Gastroesophageal sphincter (tissue), 4 donors: ENCODE measurements at regions not wholly inside any gene's neighbourhood (a gene's known extent, or its start where the extent isn't known, plus 50 kb on each side); places are given as distances from the start of the nearest gene placed in this dataset.
"Not testable (repeated sequence)": the region's sequence is repeated elsewhere in the genome, so short reads cannot be mapped to it uniquely, and the experiment has no call there.

Experiments
- ATAC-seq: fragments of 150-250 bp; one replicate; pipeline ENCODE4 v1.9.1; 2016; ENCODE audit warnings: mild to moderate bottlenecking, moderate library complexity
- H3K27ac ChIP-seq, 4 donors: fragments of 200-600 bp; sonication (generic) in 3 of 4; 1 replicate in 3 of 4; 2 replicates in 1 of 4; pipeline ENCODE4 v1.5.1; 2016 to 2019
- H3K27me3 ChIP-seq: fragments of 200-600 bp; sonication (generic); one replicate; pipeline ENCODE4 v1.5.1; 2019
- H3K36me3 ChIP-seq, 2 donors: fragments of 200-600 bp; sonication (generic); one replicate each; pipeline ENCODE4 v1.5.1; 2019; ENCODE audit warnings: control low read depth in 1 of 2
- H3K4me1 ChIP-seq, 3 donors: fragments of 200-600 bp; sonication (generic); 1 replicate in 2 of 3; 2 replicates in 1 of 3; pipeline ENCODE4 v1.5.1; 2016 to 2019; ENCODE audit warnings: control low read depth in 2 of 3
- H3K4me3 ChIP-seq, 2 donors: fragments of 200-600 bp; sonication (generic); one replicate each; pipeline ENCODE4 v1.5.1; 2019; ENCODE audit warnings: mild to moderate bottlenecking in 1 of 2, moderate library complexity in 1 of 2
- H3K9me3 ChIP-seq, 3 donors: fragments of 200-600 bp; sonication (generic); one replicate each; pipeline ENCODE4 v1.5.1; 2017 to 2019; ENCODE audit warnings: control low read depth in 2 of 3
- EP300 ChIP-seq: sonication (generic); formaldehyde crosslinking; IDR thresholded peaks from one replicate; pipeline ENCODE4 v1.6.1; 2017; ENCODE audit warnings: antibody characterized with exemption, mild to moderate bottlenecking
- POLR2A ChIP-seq, 2 donors: fragments of 450-650 bp; IDR thresholded peaks; one replicate each; pipeline ENCODE4 v1.6.1; 2017; ENCODE audit warnings: antibody characterized with exemption in 2 of 2, mild to moderate bottlenecking in 2 of 2, moderate library complexity in 1 of 2
- POLR2AphosphoS5 ChIP-seq: sonication (generic); formaldehyde crosslinking; IDR thresholded peaks from one replicate; pipeline ENCODE4 v1.6.1; 2017; ENCODE audit warnings: antibody characterized with exemption
- WGBS, 2 donors: methylation state at CpG; one replicate each; pipeline ENCODE4 v1.1.5; 2018; ENCODE audit warnings: low coverage in 1 of 2; 5-methylcytosine and 5-hydroxymethylcytosine counted together
- TF ChIP-seq, protein P1 (sequence below), 4 experiments: fragments of 200-600 bp in 2 of 4; fragments of 450-650 bp in 2 of 4; sonication (generic) in 1 of 4; IDR thresholded peaks; one replicate each; pipeline ENCODE4 v1.5.1; 2017 to 2019; ENCODE audit warnings: antibody characterized with exemption in 4 of 4, mild to moderate bottlenecking in 2 of 4, moderate library complexity in 2 of 4

DNA sequence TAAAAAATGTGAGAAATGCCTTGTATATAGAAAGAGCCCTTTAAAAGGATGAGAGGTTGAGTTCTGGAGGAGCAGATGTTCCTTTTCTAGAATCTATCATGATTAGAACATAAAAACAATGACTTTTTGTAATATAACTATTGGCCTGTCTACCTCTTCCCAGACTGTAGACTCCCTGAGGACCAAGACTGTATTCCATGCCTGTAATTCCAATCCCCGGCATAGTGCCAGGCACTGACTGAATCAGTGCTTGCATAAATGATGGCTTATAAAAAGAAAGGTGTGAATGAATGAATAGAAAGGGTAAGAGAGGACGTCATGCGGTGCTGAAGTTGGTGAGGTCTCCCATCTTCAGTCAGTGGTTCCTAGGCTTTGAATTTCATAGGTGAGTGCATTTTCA, 92.6 kb upstream of the GDNF start:
- no peak for ATAC-seq
- H3K4me1 ChIP-seq = no peaks in the 10 kb centered on the region
- no peak overlapping the region for H3K4me3 ChIP-seq
- H3K27me3 ChIP-seq = no peaks in the 10 kb centered on the region
- no peaks in the 10 kb centered on the region for H3K36me3 ChIP-seq
- H3K9me3 ChIP-seq = peaks cover 0 to 4% (median 0%) of the 10 kb centered on the region in 3 donors
- H3K27ac ChIP-seq = no peak overlapping the region
- 76 to 80% methylated on average over 3 of the region's 3 CpGs for WGBS, 2 donors
- TF ChIP-seq, protein P1, sequence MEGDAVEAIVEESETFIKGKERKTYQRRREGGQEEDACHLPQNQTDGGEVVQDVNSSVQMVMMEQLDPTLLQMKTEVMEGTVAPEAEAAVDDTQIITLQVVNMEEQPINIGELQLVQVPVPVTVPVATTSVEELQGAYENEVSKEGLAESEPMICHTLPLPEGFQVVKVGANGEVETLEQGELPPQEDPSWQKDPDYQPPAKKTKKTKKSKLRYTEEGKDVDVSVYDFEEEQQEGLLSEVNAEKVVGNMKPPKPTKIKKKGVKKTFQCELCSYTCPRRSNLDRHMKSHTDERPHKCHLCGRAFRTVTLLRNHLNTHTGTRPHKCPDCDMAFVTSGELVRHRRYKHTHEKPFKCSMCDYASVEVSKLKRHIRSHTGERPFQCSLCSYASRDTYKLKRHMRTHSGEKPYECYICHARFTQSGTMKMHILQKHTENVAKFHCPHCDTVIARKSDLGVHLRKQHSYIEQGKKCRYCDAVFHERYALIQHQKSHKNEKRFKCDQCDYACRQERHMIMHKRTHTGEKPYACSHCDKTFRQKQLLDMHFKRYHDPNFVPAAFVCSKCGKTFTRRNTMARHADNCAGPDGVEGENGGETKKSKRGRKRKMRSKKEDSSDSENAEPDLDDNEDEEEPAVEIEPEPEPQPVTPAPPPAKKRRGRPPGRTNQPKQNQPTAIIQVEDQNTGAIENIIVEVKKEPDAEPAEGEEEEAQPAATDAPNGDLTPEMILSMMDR (IDR thresholded peaks at IDR 0.05) = no peak
- TF ChIP-seq POLR2AphosphoS5 (no peak), POLR2A (IDR thresholded peaks at IDR 0.05) (no peak), EP300 (no peak)

GRCh38 chr5:37931541-37931940, 91.7 kb upstream of the GDNF start:
- Histone ChIP-seq H3K9me3 (no peaks in the 10 kb centered on the region), H3K27me3 (no peaks in the 10 kb centered on the region), H3K36me3 (no peaks in the 10 kb centered on the region), H3K4me1 (no peaks in the 10 kb centered on the region), H3K4me3 (no peak overlapping the region), H3K27ac (no peak overlapping the region)
- TF ChIP-seq EP300 (no peak), POLR2AphosphoS5 (no peak), POLR2A (IDR thresholded peaks at IDR 0.05) (no peak)
- TF ChIP-seq, protein P1 (IDR thresholded peaks at IDR 0.05) = no peak
- ATAC-seq = no peak
- 100% methylated on average over 1 of the region's 2 CpGs for WGBS, 2 donors

DNA sequence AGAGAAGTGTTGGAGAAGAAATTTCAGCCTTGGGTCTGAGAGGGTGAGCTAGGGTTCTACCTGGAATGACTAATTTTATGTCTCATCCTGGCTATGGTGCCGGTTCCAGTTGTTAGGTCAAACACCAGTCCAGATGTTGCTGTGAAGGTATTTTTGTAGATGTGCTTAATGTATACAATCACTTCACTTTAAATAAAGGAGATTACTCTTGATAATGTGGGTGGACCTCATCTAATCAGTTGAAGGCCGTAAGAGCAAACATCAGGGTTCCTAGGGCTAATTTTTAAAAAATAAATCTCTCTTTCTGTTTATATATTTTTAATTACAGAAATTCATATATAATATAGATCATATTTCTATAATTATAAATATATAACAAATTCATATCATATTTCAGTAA, 90.5 kb upstream of the GDNF start:
- 100% methylated on average over 2 of the region's 2 CpGs for WGBS, 2 donors
- H3K27ac ChIP-seq = no peak overlapping the region
- TF ChIP-seq POLR2A (IDR thresholded peaks at IDR 0.05) (no peak), POLR2AphosphoS5 (no peak), EP300 (no peak)
- TF ChIP-seq, protein P1 (IDR thresholded peaks at IDR 0.05) = no peak
- H3K27me3 ChIP-seq = no peaks in the 10 kb centered on the region
- H3K36me3 ChIP-seq = no peaks in the 10 kb centered on the region
- ATAC-seq = no peak
- H3K4me3 ChIP-seq = no peak overlapping the region
- H3K9me3 ChIP-seq = no peaks in the 10 kb centered on the region
- no peaks in the 10 kb centered on the region for H3K4me1 ChIP-seq

DNA sequence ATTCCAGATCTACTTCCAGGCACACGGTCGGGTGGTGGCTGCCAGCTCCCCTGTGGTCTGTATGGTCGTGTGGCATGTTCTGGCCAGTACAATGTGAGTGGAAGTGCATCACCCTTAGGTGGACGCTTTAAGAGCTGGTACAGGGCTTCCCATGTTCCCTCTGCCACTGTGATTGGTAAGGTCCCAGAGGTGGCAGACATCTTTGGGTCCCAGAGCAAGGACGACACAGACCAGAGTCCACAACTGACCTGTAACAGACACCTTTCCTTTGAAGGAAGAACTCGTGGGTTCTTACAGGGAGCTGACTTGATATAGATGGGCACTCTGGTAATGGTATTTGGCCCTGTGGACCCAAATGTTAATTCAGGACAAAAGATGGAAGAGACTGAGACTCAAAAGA, 90.0 kb upstream of the GDNF start:
- H3K36me3 ChIP-seq = no peaks in the 10 kb centered on the region
- no peak for ATAC-seq
- H3K9me3 ChIP-seq = no peaks in the 10 kb centered on the region
- 83% methylated on average over 1 to 3 of the region's 6 CpGs for WGBS, 2 donors
- TF ChIP-seq POLR2AphosphoS5 = no peak
- no peak for TF ChIP-seq POLR2A (IDR thresholded peaks at IDR 0.05)
- no peak for TF ChIP-seq EP300
- TF ChIP-seq, protein P1 (IDR thresholded peaks at IDR 0.05) = no peak
- no peak overlapping the region for H3K27ac ChIP-seq
- no peaks in the 10 kb centered on the region for H3K27me3 ChIP-seq
- no peak overlapping the region for H3K4me3 ChIP-seq
- H3K4me1 ChIP-seq = no peaks in the 10 kb centered on the region

GRCh38 chr5:37927753-37928152, 87.9 kb upstream of the GDNF start:
- H3K4me3 ChIP-seq, H3K27me3 ChIP-seq, H3K36me3 ChIP-seq, H3K9me3 ChIP-seq, H3K4me1 ChIP-seq, ATAC-seq, H3K27ac ChIP-seq: not testable (repeated sequence)
- WGBS, 2 donors = 86 to 87% methylated on average over 3 of the region's 4 CpGs

- 33 to 75% methylated on average over 2 of the region's 2 CpGs for WGBS, 2 donors
- H3K27me3 ChIP-seq = no peaks in the 10 kb centered on the region
- no peaks in the 10 kb centered on the region for H3K4me1 ChIP-seq
- TF ChIP-seq POLR2AphosphoS5 (no peak), EP300 (no peak), POLR2A (IDR thresholded peaks at IDR 0.05) (no peak)
- TF ChIP-seq, protein P1 (IDR thresholded peaks at IDR 0.05) = no peak
- H3K4me3 ChIP-seq = no peak overlapping the region
- no peaks in the 10 kb centered on the region for H3K9me3 ChIP-seq
- H3K27ac ChIP-seq = no peak overlapping the region
- ATAC-seq = no peak
- no peaks in the 10 kb centered on the region for H3K36me3 ChIP-seq
Observed at GRCh38 chr5:37926732-37927131, 86.9 kb upstream of the GDNF start.
